Brain microvascular endothelial cell (primary cell): ENCODE measurements at regions not wholly inside any gene's neighbourhood (a gene's known extent, or its start where the extent isn't known, plus 50 kb on each side); places are given as distances from the start of the nearest gene placed in this dataset.

Source experiments
- DNase-seq: peaks from one replicate; pipeline ENCODE4 v3.0.0-alpha.2; 2020
- H3K27ac ChIP-seq: fragments of 250-450 bp; sonication (Bioruptor Pico); 2 replicates; pipeline ENCODE4 v1.5.1; 2020; ENCODE audit warnings: mild to moderate bottlenecking, moderate library complexity
- H3K27me3 ChIP-seq: fragments of 250-450 bp; sonication (Bioruptor Pico); replicated peaks from 2 replicates; pipeline ENCODE4 v1.5.1; 2020; ENCODE audit warnings: mild to moderate bottlenecking
- H3K36me3 ChIP-seq: fragments of 250-450 bp; sonication (Bioruptor Pico); replicated peaks from 2 replicates; pipeline ENCODE4 v1.5.1; 2020; ENCODE audit warnings: mild to moderate bottlenecking
- H3K4me3 ChIP-seq: 2 replicates; pipeline ENCODE4 v1.5.1; 2011; ENCODE audit warnings: low read depth, mild to moderate bottlenecking, control low read depth, low read length, moderate library complexity
- CTCF ChIP-seq: IDR thresholded peaks from 2 replicates; pipeline ENCODE4 v1.5.1; 2011; ENCODE audit warnings: low read depth, mild to moderate bottlenecking, moderate library complexity, low read length, control low read depth, inconsistent platforms; ENCODE audit errors: missing control alignments
- in situ Hi-C: cut with HindIII; loops from 2 replicates; pipeline ENCODE4 v1.10.0; 2017; ENCODE audit warnings: low sequenced_read_pairs, low pct_ligation_motif_present

- DNase-seq, result no peak
- in situ Hi-C loops, result no loop called here
- Histone ChIP-seq H3K36me3 (no peaks in the 10 kb centered on the region), H3K27ac (no peak overlapping the region), H3K27me3 (no peaks in the 10 kb centered on the region), H3K4me3 (no peak overlapping the region)
- TF ChIP-seq CTCF, result no peak
Measured at GRCh38 chr6:20306491-20306890, 94.2 kb upstream of the MBOAT1 start.

- no peak for DNase-seq
- in situ Hi-C loops, result no loop called here
- Histone ChIP-seq H3K36me3 (no peaks in the 10 kb centered on the region), H3K4me3 (no peak overlapping the region), H3K27me3 (no peaks in the 10 kb centered on the region), H3K27ac (no peak overlapping the region)
- TF ChIP-seq CTCF, result no peak
Measured at GRCh38 chr6:20309186-20309585, 92.5 kb upstream of the E2F3 start.

GRCh38 chr6:20310185-20310584 lies 91.5 kb upstream of the E2F3 start:
- H3K27ac ChIP-seq, result no peak overlapping the region
- in situ Hi-C loops, result no loop called here
- no peak overlapping the region for H3K4me3 ChIP-seq
- no peaks in the 10 kb centered on the region for H3K36me3 ChIP-seq
- DNase-seq, result no peak
- H3K27me3 ChIP-seq, result no peaks in the 10 kb centered on the region
- no peak for TF ChIP-seq CTCF

GRCh38 chr6:20312606-20313005 lies 89.1 kb upstream of the E2F3 start:
- DNase-seq, result no peak
- H3K36me3 ChIP-seq, result no peaks in the 10 kb centered on the region
- no peak overlapping the region for H3K27ac ChIP-seq
- no peak for TF ChIP-seq CTCF
- in situ Hi-C loops, result no loop called here
- H3K4me3 ChIP-seq, result no peak overlapping the region
- no peaks in the 10 kb centered on the region for H3K27me3 ChIP-seq

- no peak for DNase-seq
- no peaks in the 10 kb centered on the region for H3K36me3 ChIP-seq
- no peak for TF ChIP-seq CTCF
- H3K4me3 ChIP-seq, result no peak overlapping the region
- H3K27ac ChIP-seq, result no peak overlapping the region
- H3K27me3 ChIP-seq, result no peaks in the 10 kb centered on the region
- in situ Hi-C loops, result no loop called here
Measured at GRCh38 chr6:20313051-20313450, 88.6 kb upstream of the E2F3 start.

- DNase-seq, result no peak
- no peaks in the 10 kb centered on the region for H3K27me3 ChIP-seq
- H3K27ac ChIP-seq, result no peak overlapping the region
- H3K36me3 ChIP-seq, result no peaks in the 10 kb centered on the region
- H3K4me3 ChIP-seq, result no peak overlapping the region
- no peak for TF ChIP-seq CTCF
- in situ Hi-C loops, result no loop called here
Measured at GRCh38 chr6:20313960-20314530, 87.6 kb upstream of the E2F3 start.
